Activated CD8-positive, alpha-beta T cell treated with anti-CD3 and anti-CD28 coated beads for 36 hours (primary cell): ENCODE measurements at regions not wholly inside any gene's neighbourhood (a gene's known extent, or its start where the extent isn't known, plus 50 kb on each side); places are given as distances from the start of the nearest gene placed in this dataset.

Experiments used
- ATAC-seq: fragments of 200-7000 bp; cut with Tn5 transposase; one replicate; pipeline ENCODE4 v1.10.0; 2021; ENCODE audit warnings: mild to moderate bottlenecking, moderate library complexity
- CTCF ChIA-PET: fragments of 350-600 bp; sonication (Branson Sonifier 250); formaldehyde crosslinking; loops from one replicate; lab custom pipeline; 2021; ENCODE audit warnings: antibody characterized with exemption; lab: Charles Lee
- POLR2A ChIA-PET: fragments of 350-600 bp; sonication (Branson Sonifier 250); formaldehyde crosslinking; loops from one replicate; lab custom pipeline; 2021; ENCODE audit warnings: antibody characterized with exemption; lab: Charles Lee
- DNase-seq: peaks from one replicate; pipeline ENCODE4 v3.0.0-alpha.2; 2020
- H3K27ac Mint-ChIP-seq: one replicate; pipeline ENCODE4 v1.8.0; 2021; ENCODE audit warnings: mild to moderate bottlenecking, mixed read lengths
- H3K27me3 Mint-ChIP-seq: one replicate; pipeline ENCODE4 v1.8.0; 2021; ENCODE audit warnings: mixed read lengths
- H3K36me3 Mint-ChIP-seq: one replicate; pipeline ENCODE4 v1.8.0; 2021; ENCODE audit warnings: low read depth, mixed read lengths
- H3K4me1 Mint-ChIP-seq: one replicate; pipeline ENCODE4 v1.8.0; 2021; ENCODE audit warnings: low read depth, mixed read lengths
- H3K4me3 Mint-ChIP-seq: one replicate; pipeline ENCODE4 v1.8.0; 2021; ENCODE audit warnings: mild to moderate bottlenecking, moderate library complexity, mixed read lengths
- H3K9me3 Mint-ChIP-seq: one replicate; pipeline ENCODE4 v1.8.0; 2021; ENCODE audit warnings: mixed read lengths
- intact Hi-C: fragments of 100-400 bp; cut with micrococcal nuclease; formaldehyde crosslinking; loops from one replicate; pipeline ENCODE4 v1.10.0; 2022
- TF ChIP-seq, protein P1 (sequence below): fragments of 200-600 bp; IDR thresholded peaks from one replicate; pipeline ENCODE4 v1.8.0; 2022; ENCODE audit warnings: antibody characterized with exemption, mild to moderate bottlenecking

GRCh38 chr2:238973038-238973739 lies 125.3 kb downstream of the TWIST2 start:
- intact Hi-C loops: no loop called here
- ATAC-seq (no peak), DNase-seq (no peak)
- Mint-ChIP-seq H3K4me3 (no peak overlapping the region), H3K4me1 (no peaks in the 10 kb centered on the region), H3K36me3 (no peaks in the 10 kb centered on the region), H3K27me3 (peaks cover 9% of the 10 kb centered on the region), H3K9me3 (peaks cover 7% of the 10 kb centered on the region), H3K27ac (no peak overlapping the region)
- CTCF ChIA-PET: interaction anchor here (1.5 kb wide), 1 partner anchor 11 kb away, joined by 7 read pairs; no protein-coding TSS in a partner anchor
- POLR2A ChIA-PET: no interaction called here
- TF ChIP-seq, protein P1, sequence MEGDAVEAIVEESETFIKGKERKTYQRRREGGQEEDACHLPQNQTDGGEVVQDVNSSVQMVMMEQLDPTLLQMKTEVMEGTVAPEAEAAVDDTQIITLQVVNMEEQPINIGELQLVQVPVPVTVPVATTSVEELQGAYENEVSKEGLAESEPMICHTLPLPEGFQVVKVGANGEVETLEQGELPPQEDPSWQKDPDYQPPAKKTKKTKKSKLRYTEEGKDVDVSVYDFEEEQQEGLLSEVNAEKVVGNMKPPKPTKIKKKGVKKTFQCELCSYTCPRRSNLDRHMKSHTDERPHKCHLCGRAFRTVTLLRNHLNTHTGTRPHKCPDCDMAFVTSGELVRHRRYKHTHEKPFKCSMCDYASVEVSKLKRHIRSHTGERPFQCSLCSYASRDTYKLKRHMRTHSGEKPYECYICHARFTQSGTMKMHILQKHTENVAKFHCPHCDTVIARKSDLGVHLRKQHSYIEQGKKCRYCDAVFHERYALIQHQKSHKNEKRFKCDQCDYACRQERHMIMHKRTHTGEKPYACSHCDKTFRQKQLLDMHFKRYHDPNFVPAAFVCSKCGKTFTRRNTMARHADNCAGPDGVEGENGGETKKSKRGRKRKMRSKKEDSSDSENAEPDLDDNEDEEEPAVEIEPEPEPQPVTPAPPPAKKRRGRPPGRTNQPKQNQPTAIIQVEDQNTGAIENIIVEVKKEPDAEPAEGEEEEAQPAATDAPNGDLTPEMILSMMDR: no peak

DNA sequence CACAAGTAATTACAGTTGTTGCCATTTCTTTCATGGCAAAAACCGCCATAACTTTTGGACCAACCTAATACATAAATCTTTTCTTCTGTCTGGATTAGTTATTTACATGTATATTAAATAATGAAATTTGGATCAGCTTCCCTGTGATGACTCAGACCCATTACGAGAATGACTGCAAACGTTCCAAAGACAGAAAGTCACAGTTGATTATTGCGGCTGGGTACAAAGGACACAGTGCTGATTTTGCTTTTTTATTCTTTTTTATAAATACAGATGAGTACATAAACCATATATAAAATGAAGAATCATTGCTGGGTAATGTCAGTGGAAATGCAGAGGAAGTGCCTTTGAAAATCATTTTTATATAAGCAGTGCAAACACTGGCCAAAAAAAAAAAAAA lies 126.2 kb downstream of the TWIST2 start:
- CTCF ChIA-PET: no interaction called here
- DNase-seq (no peak), ATAC-seq (no peak)
- Mint-ChIP-seq H3K4me3 (no peak overlapping the region), H3K27ac (no peak overlapping the region), H3K36me3 (no peaks in the 10 kb centered on the region), H3K27me3 (peaks cover 9% of the 10 kb centered on the region), H3K9me3 (peaks cover 7% of the 10 kb centered on the region), H3K4me1 (no peaks in the 10 kb centered on the region)
- POLR2A ChIA-PET: no interaction called here
- TF ChIP-seq, protein P1: no peak
- intact Hi-C loops: no loop called here

GRCh38 chr2:238974501-238975166 lies 126.7 kb downstream of the TWIST2 start:
- POLR2A ChIA-PET: no interaction called here
- ATAC-seq: no peak

GRCh38 chr2:238975408-238975807 lies 127.5 kb downstream of the TWIST2 start:
- ChIA-PET POLR2A (no interaction called here), CTCF (no interaction called here)
- H3K9me3 Mint-ChIP-seq: peaks cover 7% of the 10 kb centered on the region
- no peaks in the 10 kb centered on the region for H3K4me1 Mint-ChIP-seq
- H3K36me3 Mint-ChIP-seq: no peaks in the 10 kb centered on the region
- H3K4me3 Mint-ChIP-seq: no peak overlapping the region
- peaks cover 8% of the 10 kb centered on the region for H3K27me3 Mint-ChIP-seq
- DNase-seq (no peak), ATAC-seq (no peak)
- TF ChIP-seq, protein P1: no peak
- no peak overlapping the region for H3K27ac Mint-ChIP-seq
- intact Hi-C loops: no loop called here

More at GRCh38 chr2:238974501-238975166, 126.7 kb downstream of the TWIST2 start:
- Mint-ChIP-seq H3K27ac (no peak overlapping the region), H3K9me3 (peaks cover 7% of the 10 kb centered on the region), H3K4me1 (no peaks in the 10 kb centered on the region), H3K27me3 (peaks cover 9% of the 10 kb centered on the region), H3K36me3 (no peaks in the 10 kb centered on the region), H3K4me3 (no peak overlapping the region)
- TF ChIP-seq, protein P1: no peak
- DNase-seq: no peak
- intact Hi-C loops: no loop called here
- CTCF ChIA-PET: no interaction called here

DNA sequence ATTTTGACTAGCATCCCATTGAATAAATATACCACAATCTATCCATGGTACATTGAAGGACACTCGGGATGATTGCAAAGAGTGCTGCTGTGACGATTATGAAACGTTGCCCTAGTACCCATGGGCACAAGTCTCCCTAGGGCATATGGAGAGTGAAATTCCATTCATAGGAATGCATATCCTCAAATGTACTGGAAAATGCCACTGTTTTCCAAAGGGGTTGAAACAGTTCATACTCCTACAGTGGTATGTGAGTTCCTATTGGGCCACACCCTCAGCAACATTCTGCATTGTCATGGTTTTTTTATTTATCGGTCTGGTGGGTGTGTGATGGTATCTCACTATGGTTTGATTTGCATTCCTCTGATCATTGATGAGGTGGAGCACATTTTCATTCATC lies 130.6 kb downstream of the TWIST2 start:
- H3K4me3 Mint-ChIP-seq: no peak overlapping the region
- ChIA-PET POLR2A (no interaction called here), CTCF (no interaction called here)
- no peaks in the 10 kb centered on the region for H3K4me1 Mint-ChIP-seq
- H3K27ac Mint-ChIP-seq: no peak overlapping the region
- H3K9me3 Mint-ChIP-seq: peaks cover 7% of the 10 kb centered on the region
- intact Hi-C loops: no loop called here
- peaks cover 4% of the 10 kb centered on the region for H3K27me3 Mint-ChIP-seq
- no peaks in the 10 kb centered on the region for H3K36me3 Mint-ChIP-seq
- no peak for DNase-seq
- TF ChIP-seq, protein P1: no peak
- ATAC-seq: no peak
